Cardiac muscle cell (in vitro differentiated cells and primary cell): ENCODE measurements at regions not wholly inside any gene's neighbourhood (a gene's known extent, or its start where the extent isn't known, plus 50 kb on each side); places are given as distances from the start of the nearest gene placed in this dataset.

Source experiments
- DNase-seq, 2 donors: peaks; one replicate each; pipeline versions ENCODE4 v3.0.0 to v3.0.0-alpha.2; 2010 to 2017; ENCODE audit warnings: low read depth in 1 of 2, low spot score in 1 of 2
- H3K27ac ChIP-seq: fragments of 200-600 bp; sonication (generic); 2 replicates; pipeline ENCODE4 v1.5.1; 2016
- H3K27me3 ChIP-seq: fragments of 200-600 bp; sonication (generic); 2 replicates; pipeline ENCODE4 v1.6.0; 2016; ENCODE audit warnings: control low read depth
- H3K36me3 ChIP-seq: fragments of 200-600 bp; sonication (generic); 2 replicates; pipeline ENCODE4 v1.5.1; 2016; ENCODE audit warnings: control low read depth
- H3K4me1 ChIP-seq: fragments of 200-600 bp; sonication (generic); 2 replicates; pipeline ENCODE4 v1.8.1; 2017; ENCODE audit warnings: low read depth, mild to moderate bottlenecking, mixed run types
- H3K4me3 ChIP-seq: fragments of 200-600 bp; sonication (generic); 2 replicates; pipeline ENCODE4 v1.5.1; 2016; ENCODE audit warnings: mild to moderate bottlenecking
- H3K9me3 ChIP-seq: fragments of 200-600 bp; sonication (generic); 2 replicates; pipeline ENCODE4 v1.5.1; 2017; ENCODE audit warnings: low read depth, mild to moderate bottlenecking, control low read depth
- CTCF ChIP-seq: IDR thresholded peaks from 2 replicates; pipeline ENCODE4 v1.5.1; 2012; ENCODE audit warnings: low read depth, mild to moderate bottlenecking, low read length

- Histone ChIP-seq H3K27ac (no peak overlapping the region), H3K36me3 (no peaks in the 10 kb centered on the region), H3K9me3 (no peaks in the 10 kb centered on the region), H3K4me1 (no peaks in the 10 kb centered on the region), H3K27me3 (no peaks in the 10 kb centered on the region), H3K4me3 (no peak overlapping the region)
- no peak for DNase-seq
- no peak for TF ChIP-seq CTCF
Observed at GRCh38 chr6:62519574-62519973, 233.5 kb upstream of the KHDRBS2 start.

- Histone ChIP-seq H3K36me3 (no peaks in the 10 kb centered on the region), H3K27me3 (no peaks in the 10 kb centered on the region), H3K4me3 (no peak overlapping the region), H3K9me3 (no peaks in the 10 kb centered on the region), H3K4me1 (no peaks in the 10 kb centered on the region), H3K27ac (no peak overlapping the region)
- DNase-seq: no peak
- no peak for TF ChIP-seq CTCF
Observed at GRCh38 chr6:62516291-62517141, 230.5 kb upstream of the KHDRBS2 start.

GRCh38 chr6:62492192-62492822 lies 206.3 kb upstream of the KHDRBS2 start:
- DNase-seq: peak in 1 of 2 donors; percentile 42
- Histone ChIP-seq H3K27me3 (no peaks in the 10 kb centered on the region), H3K4me3 (no peak overlapping the region), H3K9me3 (no peaks in the 10 kb centered on the region), H3K36me3 (no peaks in the 10 kb centered on the region), H3K27ac (peak overlapping the region; percentile 25), H3K4me1 (peaks cover 8% of the 10 kb centered on the region)
- no peak for TF ChIP-seq CTCF

GRCh38 chr6:62480544-62480943 lies 194.5 kb upstream of the KHDRBS2 start:
- Histone ChIP-seq H3K27ac (no peak overlapping the region), H3K27me3 (no peaks in the 10 kb centered on the region), H3K9me3 (no peaks in the 10 kb centered on the region), H3K4me3 (no peak overlapping the region), H3K36me3 (no peaks in the 10 kb centered on the region), H3K4me1 (peaks cover 4% of the 10 kb centered on the region)
- no peak for TF ChIP-seq CTCF
- DNase-seq: no peak

- no peak for DNase-seq
- TF ChIP-seq CTCF: no peak
- Histone ChIP-seq H3K4me3 (no peak overlapping the region), H3K27me3 (no peaks in the 10 kb centered on the region), H3K9me3 (no peaks in the 10 kb centered on the region), H3K4me1 (peaks cover 4% of the 10 kb centered on the region), H3K27ac (no peak overlapping the region), H3K36me3 (no peaks in the 10 kb centered on the region)
Observed at GRCh38 chr6:62479697-62480220, 193.7 kb upstream of the KHDRBS2 start.
